NCI-H82 treated with DMSO at 0.1 percent for 48 hours (cell line): ENCODE measurements at regions not wholly inside any gene's neighbourhood (a gene's known extent, or its start where the extent isn't known, plus 50 kb on each side); places are given as distances from the start of the nearest gene placed in this dataset.

Experiments used
- DNase-seq: peaks from one replicate; lab custom pipeline; 2025; ENCODE audit not compliant: unreplicated experiment; lab: John Stamatoyannopoulos, UW

DNA sequence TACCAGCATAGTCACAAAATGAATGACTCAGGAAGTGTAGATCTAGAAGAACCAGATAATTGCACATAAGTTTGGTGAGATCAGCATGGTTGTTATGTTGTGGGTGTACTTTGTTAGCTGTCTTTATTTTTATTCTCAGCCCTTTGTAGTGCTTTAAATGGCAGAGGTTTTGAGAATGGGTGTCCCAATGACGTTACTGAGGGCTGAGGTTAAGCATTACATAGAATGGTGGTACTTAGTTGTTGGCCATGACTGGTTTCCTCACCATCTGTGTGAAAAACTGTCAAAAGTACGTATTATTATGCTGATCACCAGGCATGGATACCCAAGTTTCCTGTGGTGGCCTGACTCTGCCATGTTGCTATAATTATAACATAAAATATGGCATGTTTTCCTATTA lies 165.8 kb downstream of the UBE2E3 start:
- no peak for DNase-seq

DNA sequence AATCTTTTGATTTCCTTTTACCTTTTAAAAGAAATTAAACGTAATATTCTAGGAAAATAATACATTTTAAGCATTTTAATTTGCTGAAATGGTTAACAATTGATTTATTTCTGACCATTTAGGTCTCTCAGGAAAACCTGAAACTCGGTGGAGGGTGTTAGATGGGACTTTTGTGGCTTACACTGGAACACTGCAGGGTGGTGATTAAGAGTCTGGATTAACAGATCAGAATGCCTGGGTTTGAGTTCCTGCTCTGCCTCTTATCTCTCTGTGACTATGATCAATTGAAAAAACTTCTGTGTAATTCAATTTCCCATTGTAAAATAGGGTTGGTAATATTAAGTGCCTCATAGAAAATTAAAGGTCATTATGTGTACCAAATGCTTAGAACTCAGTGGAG lies 168.7 kb downstream of the UBE2E3 start:
- no peak for DNase-seq

DNA sequence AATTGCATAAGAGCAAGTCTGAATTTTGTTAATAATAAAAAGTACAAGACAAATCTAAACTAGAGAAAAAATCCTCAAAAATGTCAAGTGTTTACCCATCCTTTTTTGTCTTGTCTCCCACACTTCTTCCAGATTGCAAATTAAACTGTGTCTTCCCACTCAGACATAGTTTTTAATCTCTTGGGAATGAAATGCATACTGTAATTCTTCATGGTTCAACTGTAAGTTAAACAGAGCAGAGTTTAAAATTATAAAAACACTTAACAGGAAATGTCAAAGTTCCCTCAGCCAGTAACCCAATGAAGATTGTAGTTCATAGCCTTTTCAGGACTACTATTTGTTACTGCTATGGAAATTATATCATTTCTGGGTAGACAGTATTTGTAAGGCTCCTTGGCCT lies 171.8 kb downstream of the UBE2E3 start:
- no peak for DNase-seq

DNA sequence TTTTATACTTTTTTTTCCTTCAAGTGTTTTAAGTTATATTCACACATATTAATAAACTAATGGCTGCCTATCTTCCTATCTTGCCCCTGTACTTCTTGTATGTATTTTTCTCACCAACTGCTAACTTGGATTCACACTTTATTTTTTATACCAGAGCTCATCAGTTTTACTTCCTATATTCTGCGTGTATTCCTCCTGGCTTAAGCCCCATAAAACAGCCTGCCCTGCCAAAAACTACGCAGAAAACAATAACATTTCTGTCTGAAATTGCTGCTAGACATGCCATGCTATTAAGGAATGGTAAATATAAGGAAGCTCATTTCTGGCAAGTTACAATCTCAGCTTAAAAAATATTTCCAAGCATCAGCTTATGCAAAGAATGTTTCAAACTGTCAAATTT lies 172.3 kb downstream of the UBE2E3 start:
- no peak for DNase-seq

DNA sequence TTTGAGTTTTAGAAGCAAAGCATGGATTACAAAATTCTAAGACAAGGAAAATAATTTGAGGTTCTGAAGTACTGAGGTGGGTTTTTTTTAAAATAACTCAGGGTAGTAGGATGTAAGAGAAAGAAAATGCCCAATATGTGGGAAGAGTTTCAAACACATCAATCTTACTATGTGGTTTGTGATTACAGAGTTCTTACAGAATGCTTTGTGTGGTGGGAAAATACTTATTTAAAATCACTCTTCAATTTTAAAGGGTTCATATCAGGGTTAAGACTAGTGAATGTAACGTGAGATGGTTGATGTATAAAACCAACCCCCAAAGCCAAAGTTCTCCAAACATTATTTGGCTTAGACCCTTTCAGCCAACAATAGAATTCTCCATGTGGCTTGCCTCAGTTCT lies 173.5 kb downstream of the UBE2E3 start:
- no peak for DNase-seq

DNA sequence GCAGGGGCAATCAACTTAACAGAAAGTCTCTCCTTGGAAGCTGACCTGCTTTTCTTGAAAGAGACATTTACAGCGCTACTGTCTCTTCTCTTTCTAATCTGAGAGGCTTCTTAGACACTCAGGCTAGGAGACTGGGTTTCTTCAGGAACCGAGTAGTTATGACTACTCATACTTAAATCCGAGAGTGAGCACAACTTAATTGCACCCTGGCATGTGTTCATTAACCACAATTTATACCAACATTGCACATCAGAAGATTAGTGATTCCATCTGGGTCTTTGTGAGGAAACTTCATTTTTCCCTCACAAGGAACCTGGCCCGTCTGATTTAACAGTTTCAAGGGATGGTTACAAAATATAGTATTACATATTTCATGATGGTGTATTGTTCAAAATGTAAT lies 176.9 kb downstream of the UBE2E3 start:
- no peak for DNase-seq

DNA sequence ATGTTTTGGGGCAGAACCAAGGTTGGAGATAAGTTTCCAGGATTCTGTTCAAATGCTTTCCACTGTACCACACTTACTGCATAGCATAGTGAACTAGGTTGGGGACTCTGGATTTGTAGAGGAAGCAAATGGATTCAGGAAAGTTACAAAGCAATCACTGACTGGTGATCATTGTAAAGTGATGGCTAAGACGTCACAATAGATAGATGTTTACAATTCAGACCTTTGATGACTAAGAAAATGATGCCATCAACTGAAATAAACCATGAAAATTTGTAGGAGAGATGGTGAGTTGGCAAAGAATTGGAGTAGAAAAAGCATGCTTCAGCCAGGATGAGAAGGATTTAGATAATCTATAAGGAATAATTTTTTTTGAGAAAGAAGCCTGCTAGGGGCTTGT lies 178.0 kb downstream of the UBE2E3 start:
- no peak for DNase-seq

DNA sequence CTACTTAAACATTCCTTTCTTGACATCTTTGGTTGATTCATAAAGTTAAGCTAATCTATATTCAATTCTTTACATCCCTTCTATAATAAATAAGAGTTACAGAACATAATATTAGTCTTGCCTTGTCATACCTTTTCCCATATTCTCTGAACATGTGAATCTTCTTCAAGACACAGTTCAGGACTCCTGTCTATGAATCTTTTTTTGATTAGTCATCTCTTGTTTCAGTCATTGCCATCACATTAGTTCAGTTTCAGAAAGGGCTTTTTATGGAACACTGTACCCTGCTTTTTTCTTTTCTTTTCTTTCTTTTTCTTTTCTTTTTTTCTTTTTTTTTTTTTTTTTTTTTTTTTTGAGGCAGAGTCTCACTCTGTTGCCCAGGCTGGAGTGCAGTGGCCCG lies 181.2 kb downstream of the UBE2E3 start:
- no peak for DNase-seq

DNA sequence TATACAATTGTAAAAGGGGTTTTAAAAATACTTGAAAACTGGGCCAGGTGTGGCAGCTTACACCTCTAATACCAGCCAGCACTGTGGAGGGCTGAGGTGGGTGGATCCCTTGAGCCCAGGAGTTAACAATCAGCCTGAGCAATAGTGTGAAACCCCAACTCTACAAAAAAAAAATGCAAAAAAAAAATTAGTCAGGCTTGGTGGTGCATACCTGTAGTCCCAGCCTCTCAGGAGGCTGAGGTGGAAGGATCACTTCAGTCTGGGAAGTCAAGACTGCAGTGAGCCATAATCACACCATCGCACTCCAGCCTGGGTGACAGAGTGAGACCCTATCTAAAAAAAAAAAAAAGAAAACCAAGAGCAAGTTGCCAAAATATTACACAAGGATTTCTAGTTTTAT lies 182.7 kb downstream of the UBE2E3 start:
- DNase-seq, result no peak

DNA sequence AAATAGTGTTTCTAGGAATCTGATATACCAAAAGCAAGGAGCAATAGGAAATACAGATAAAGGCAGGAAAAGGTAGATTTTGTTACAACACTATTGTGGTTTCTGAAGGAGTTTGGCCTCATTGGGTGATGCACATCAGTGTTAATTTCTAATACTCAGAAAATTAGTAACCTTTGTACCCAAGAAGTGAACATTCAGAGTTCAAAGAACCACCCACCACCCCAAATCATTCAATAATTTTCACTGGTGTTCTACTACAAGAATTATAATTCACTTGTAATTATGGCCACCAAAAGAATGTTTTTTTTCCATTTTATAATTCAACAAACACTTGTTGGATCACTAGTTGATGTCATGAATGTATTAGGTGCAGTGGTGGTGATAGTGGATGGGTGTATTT lies 183.3 kb downstream of the UBE2E3 start:
- DNase-seq, result no peak

DNA sequence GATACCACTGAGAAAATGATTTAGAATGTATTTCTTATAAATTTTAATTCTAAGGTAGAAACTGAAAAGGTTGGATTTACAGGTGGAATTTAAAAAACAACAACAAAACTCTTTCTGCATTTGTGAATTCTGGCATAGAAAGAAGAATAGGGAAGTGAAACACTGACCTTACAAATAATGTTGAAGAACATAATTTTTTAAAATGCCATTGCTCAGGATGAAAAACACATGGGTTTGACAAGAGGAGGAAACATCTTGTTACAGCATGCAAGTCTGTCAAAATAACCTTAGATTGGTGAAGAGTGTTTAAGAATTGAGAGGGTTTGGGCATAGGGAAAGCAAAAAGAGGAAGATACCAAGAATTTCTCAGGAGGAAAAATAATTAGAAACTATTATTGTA lies 184.3 kb downstream of the UBE2E3 start:
- DNase-seq, result no peak

DNA sequence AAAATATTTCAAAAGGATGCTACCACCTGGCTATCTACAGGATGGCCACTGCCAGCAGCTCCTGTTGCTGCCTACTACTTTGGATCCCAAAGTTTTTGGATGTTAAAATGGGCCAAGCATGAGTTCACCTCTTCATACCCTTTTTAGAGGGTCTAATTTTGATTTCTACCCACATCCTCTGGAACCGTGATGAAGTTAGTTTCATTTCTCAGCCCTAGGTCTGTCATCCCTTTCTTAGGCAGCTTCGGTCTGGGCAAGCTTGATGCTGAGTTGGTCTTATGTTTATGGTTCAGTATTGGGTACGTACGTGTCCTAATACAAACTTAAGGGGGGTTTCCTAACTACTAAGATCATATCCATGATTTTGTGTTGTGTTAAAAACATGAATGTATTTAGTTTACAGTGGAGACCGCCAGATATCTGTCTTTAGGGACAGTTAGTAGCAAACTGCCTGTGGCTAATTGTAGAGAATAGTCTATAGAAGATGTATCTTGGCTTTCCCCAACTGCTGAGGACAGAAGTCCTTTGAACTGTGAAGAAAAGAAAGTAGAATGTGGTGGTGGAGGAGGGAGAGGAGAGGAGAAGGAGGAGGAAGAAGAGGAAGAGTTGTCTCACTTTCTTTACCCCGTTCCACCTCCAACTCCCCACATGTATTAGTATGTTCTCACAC lies 184.9 kb downstream of the UBE2E3 start:
- no peak for DNase-seq

DNA sequence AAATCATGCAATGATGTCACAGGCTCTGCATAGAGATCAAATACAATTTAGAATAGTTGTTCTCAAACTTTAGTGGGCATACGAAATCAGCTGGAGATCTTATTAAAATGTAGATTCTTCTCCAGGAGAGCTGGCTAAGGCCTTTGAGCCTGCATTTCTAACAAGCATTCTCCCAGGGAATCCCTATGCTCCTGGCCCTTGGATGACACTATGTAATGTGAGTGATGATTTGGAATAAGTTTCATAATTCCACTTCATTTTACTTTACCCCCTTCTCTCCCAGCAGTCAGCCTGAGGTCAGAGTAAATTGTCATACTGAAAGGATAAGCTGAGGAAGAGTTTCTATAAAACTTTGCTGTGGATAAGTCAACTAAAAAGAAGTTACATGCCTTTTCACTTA lies 189.1 kb downstream of the UBE2E3 start:
- DNase-seq, result no peak

DNA sequence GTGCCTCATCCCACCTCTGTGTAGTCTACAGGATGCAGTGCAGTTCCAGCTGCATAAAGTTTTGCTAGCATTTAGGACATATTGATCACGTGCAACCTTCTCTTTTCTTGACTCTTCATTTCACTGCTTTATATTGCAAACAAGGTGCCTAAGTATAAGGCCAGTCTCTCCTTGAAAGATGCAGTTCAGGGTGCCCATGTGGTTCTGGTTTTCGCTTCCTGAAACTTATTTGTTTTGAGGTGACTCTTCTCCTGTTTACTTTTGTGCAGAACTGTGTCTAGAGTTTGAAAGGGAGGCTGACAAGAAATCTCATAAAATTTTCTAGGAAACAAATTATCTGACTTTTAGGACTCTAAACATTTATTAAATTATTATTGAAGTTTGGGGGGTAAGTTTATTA lies 189.9 kb downstream of the UBE2E3 start:
- DNase-seq, result no peak

DNA sequence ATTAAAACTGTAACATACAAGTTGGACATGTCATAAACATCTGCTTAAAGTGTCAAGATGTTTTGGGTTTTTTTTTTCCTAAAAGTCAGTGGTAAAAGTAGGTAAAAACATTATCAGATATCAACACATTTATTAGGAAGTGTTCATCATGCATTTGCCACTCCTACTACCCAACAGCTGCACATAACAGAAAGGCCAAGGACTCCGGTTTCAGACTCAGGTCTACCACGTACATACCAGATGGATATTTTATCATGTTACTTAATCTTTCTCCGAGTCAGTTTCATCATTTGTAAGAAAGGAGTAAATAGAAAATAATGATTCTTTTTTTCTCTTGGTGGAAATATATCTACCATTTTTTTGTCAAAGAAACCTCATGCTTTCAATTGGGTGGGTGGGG lies 192.3 kb downstream of the UBE2E3 start:
- no peak for DNase-seq

DNA sequence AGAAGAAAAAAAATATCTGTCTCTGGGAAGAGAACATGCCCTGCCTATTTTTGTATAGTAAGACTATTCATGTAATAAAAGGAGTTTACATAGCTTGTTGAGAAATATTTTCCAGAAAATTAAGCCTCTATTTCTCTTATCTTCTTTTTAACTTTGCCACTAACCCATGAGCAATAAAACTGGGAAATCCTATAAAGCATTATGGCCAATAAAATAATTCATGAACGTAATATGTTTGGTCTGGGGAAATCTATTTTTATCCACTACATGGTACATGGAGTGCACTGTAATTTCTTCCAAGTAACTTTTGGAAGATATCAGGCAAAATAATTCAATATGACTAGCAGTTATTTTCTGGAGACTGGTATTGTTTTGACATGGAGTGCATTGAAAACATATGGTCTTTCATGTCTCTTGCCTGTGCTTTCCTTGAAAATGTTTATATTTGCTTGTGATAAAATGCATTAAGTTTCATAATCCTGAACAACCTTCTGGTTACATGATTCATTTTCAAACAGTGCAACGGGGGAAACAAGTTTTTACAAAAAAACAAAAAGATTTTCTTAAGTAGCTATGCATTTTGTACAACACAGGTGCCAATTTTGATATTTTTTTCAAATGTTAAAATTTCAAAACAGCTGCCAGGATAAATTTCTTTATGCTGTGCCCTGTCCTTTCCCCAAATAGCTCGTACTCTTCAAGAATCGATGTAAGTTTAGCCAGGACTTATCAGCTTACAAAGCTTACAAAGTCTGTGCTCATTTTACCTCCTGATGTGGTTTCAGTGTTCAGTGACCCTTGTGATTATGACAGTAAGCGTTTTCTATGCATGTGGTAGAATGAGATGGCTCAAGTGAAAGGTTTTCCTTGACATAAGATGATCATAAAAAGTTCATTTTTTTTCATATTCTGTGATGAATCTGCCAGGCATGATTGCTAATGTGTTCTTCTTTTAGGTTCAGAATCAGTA lies 194.5 kb downstream of the UBE2E3 start:
- DNase-seq, result peak; percentile 20

DNA sequence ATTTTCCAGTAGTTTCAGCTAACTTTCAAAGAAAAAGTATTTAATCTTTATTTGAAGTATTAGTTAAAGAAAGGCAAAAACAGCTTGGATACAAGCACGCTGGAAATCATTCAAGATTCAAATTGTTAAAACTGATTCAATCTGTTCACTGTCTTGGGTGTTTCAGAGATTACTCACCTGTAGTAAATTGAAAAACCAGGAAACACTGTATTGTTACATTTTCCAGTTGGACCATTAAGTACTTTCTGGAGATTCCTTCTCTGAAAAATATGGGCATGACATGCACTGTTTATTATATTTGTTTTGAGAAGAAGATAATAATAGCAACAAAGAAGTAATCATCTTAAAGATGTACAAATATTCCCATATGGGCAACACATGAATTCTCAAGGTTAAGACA lies 196.1 kb downstream of the UBE2E3 start:
- DNase-seq, result no peak

DNA sequence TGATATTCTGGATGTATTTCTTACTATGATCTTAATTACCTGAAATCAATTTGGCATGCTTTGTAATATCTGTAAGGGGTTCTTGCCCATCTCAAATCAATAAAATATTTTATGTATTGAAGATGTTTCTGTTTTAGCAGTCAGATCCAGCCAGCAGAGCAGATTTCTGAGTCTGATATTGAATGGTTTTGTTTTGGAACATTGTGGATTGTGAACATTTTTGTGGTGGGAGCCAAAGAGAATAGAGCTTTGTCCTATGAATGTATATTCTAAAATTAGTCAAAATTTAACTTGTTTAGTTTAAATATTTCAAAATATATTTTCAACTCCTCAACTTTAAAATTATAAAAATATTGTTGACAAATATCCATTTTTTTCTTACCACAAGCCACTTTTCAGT lies 197.0 kb downstream of the UBE2E3 start:
- DNase-seq, result no peak

DNA sequence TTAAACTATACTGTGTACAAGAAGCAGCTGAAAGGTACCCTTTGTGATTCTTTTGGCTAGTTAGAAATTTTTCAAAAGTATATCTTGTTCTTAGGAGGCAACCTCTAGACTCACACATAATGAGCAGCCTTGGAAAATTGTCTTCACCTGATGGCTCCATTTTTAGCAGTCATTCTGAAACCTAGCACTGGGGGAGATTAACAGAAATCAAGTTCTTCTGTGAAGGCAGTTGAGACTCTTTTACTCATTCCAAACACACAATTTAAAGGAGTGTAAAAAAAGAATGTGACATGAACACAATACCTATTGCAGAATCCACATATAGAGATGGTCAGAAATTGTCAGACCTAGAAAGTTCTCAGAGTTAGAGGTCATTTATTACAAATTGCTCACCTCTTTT lies 197.7 kb downstream of the UBE2E3 start:
- DNase-seq, result no peak

DNA sequence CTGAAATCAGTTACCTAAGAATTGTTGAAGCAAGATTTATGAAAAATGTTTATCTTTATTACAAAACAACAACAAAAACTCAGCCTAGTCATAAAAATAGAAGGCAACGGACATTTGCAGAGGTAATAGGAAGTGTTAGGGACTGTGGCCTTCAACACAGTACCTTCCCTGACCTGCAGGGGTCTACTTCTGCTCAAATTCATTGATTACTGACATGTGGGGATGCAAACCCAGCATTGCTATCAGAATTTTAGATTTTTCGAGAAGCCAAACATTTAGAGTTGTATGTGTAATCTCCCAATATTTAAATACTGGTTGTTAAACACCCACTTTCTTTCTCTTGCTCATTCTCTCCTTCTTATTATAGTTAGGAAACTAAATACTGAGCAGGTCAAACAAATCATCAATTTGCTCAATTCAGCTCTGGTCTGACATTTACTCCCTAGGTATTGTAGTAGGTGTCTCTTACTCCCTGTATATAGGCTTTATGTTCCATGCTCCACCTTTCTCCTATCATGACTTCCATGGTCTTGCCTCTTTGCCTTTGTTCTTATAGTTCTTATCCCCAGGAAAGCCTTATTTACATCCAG lies 198.5 kb downstream of the UBE2E3 start:
- DNase-seq, result no peak

DNA sequence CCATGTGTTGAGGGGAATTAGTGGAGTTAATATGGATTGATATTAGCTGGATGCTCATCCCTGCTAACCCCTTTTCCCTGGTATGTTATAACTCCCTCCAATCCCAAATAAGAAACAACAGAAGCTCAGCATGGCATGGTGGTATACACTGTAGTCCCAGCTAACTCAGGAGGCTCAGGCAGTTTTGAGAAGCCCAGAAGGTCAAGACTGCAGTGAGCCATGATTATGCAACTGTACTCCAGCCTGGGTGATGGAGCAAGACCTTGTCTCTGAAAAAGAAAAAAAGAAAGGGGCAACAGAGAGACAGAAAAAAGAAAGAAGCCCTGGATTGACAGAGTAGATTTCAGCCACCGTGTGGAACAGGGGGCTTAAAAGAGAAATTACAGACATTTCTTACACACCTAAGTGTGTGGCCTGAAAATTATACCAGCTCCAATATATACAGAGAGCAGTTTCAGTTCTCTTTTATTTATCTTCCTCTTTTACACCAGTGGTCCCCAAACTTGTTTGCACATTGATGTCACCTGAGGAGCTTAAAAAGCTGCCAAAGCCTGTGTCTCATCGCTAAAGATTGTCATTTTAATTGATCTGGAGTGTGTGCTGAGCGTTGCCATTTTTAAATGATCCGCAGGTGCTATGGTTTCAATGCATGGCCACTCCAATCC lies 203.6 kb downstream of the UBE2E3 start:
- peak; percentile 90 for DNase-seq

DNA sequence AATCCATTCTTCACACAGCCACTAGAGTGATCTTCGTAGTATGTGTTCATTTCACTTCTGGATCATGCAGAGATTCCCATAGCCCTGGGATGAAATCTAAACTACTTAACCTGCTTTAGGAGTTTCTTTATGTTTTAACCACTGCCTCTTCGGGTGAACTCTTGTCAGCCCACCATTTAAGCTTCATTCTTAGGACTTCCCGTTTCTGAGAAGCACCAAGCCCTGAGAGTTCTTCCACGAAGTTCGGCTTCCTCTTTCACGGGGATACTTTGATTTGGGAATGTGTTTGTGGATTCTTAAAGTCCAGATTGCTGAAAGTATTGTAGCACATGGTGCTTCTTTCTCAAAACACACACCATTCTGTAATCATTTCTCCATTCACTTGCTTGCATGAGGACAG lies 205.0 kb downstream of the UBE2E3 start:
- DNase-seq, result no peak
